CD14-positive monocyte (primary cell): ENCODE measurements at regions not wholly inside any gene's neighbourhood (a gene's known extent, or its start where the extent isn't known, plus 50 kb on each side); places are given as distances from the start of the nearest gene placed in this dataset.

Experiments used
- DNase-seq, 3 donors: peaks; one replicate each; pipeline ENCODE4 v3.0.0-alpha.2; 2011 to 2022
- H2AFZ ChIP-seq: 2 replicates; pipeline ENCODE4 v1.6.0; 2012; ENCODE audit warnings: mild to moderate bottlenecking, low read depth, low read length, inconsistent platforms; ENCODE audit not compliant: insufficient read depth, poor library complexity, severe bottlenecking
- H3K27ac ChIP-seq, 2 donors: 1 replicate in 1 of 2; 2 replicates in 1 of 2; pipeline ENCODE4 v1.5.1; 2012 to 2013; ENCODE audit warnings: low read length in 2 of 2, control low read depth in 1 of 2, inconsistent platforms in 1 of 2, low read depth in 1 of 2, mild to moderate bottlenecking in 1 of 2
- H3K27me3 ChIP-seq, 2 donors: one replicate each; pipeline versions ENCODE4 v1.6.0 to v1.6.1; 2011 to 2013; ENCODE audit warnings: low read length in 2 of 2; ENCODE audit not compliant: control insufficient read depth in 2 of 2, insufficient read depth in 2 of 2
- H3K36me3 ChIP-seq, 2 donors: replicated peaks in 1 of 2; 1 replicate in 1 of 2; 2 replicates in 1 of 2; pipeline versions ENCODE4 v1.5.1 to v1.6.1; 2012 to 2013; ENCODE audit warnings: low read length in 2 of 2, control low read depth in 1 of 2, inconsistent platforms in 1 of 2, mild to moderate bottlenecking in 1 of 2; ENCODE audit not compliant: insufficient read depth in 2 of 2, control insufficient read depth in 1 of 2
- H3K4me1 ChIP-seq, 2 donors: 1 replicate in 1 of 2; 2 replicates in 1 of 2; pipeline versions ENCODE4 v1.5.1 to v1.6.1; 2012 to 2013; ENCODE audit warnings: low read length in 2 of 2, control low read depth in 1 of 2, inconsistent platforms in 1 of 2, mild to moderate bottlenecking in 1 of 2, moderate library complexity in 1 of 2; ENCODE audit not compliant: insufficient read depth in 2 of 2, control insufficient read depth in 1 of 2
- H3K4me2 ChIP-seq: replicated peaks from 2 replicates; pipeline ENCODE3; 2012; ENCODE audit warnings: low read length, moderate library complexity, mild to moderate bottlenecking; ENCODE audit not compliant: poor library complexity, severe bottlenecking; ENCODE audit errors: extremely low read depth
- H3K4me3 ChIP-seq, 3 experiments: fragments of 200-600 bp in 1 of 3; sonication (generic) in 1 of 3; replicated peaks in 1 of 3; 1 replicate in 2 of 3; 2 replicates in 1 of 3; pipeline ENCODE4 v1.5.1; 2011 to 2013; ENCODE audit warnings: low read length in 3 of 3, mild to moderate bottlenecking in 3 of 3, control low read depth in 2 of 3, low read depth in 2 of 3, inconsistent platforms in 1 of 3, moderate library complexity in 1 of 3
- H3K79me2 ChIP-seq: 2 replicates; pipeline ENCODE4 v1.6.0; 2012; ENCODE audit warnings: mild to moderate bottlenecking, control low read depth, inconsistent platforms, low read length, moderate library complexity; ENCODE audit not compliant: insufficient read depth
- H3K9ac ChIP-seq: 2 replicates; pipeline ENCODE4 v1.6.0; 2017; ENCODE audit warnings: low read length, mild to moderate bottlenecking; ENCODE audit not compliant: insufficient read depth, poor library complexity, severe bottlenecking
- H3K9me3 ChIP-seq, 2 donors: replicated peaks in 1 of 2; 1 replicate in 1 of 2; 2 replicates in 1 of 2; pipeline versions ENCODE4 v1.5.1 to v1.6.1; 2012 to 2013; ENCODE audit warnings: low read length in 2 of 2, control low read depth in 1 of 2; ENCODE audit not compliant: control insufficient read depth in 1 of 2, insufficient read depth in 1 of 2
- H4K20me1 ChIP-seq: 2 replicates; pipeline ENCODE4 v1.6.0; 2012; ENCODE audit warnings: mild to moderate bottlenecking, low read length, control low read depth, moderate library complexity; ENCODE audit not compliant: insufficient read depth
- H3K27ac Mint-ChIP-seq, 7 donors: one replicate each; pipeline ENCODE4 v1.8.0; 2020; ENCODE audit warnings: mild to moderate bottlenecking in 7 of 7, mixed read lengths in 7 of 7, moderate library complexity in 6 of 7, inconsistent platforms in 2 of 7
- H3K27me3 Mint-ChIP-seq, 3 donors: one replicate each; pipeline ENCODE4 v1.8.0; 2021 to 2022; ENCODE audit warnings: low read depth in 3 of 3, mild to moderate bottlenecking in 3 of 3, mixed read lengths in 3 of 3, moderate library complexity in 3 of 3, inconsistent platforms in 1 of 3
- H3K36me3 Mint-ChIP-seq, 2 donors: one replicate each; pipeline ENCODE4 v1.8.0; 2020; ENCODE audit warnings: mixed read lengths in 2 of 2, inconsistent platforms in 1 of 2, mild to moderate bottlenecking in 1 of 2
- H3K4me1 Mint-ChIP-seq: one replicate; pipeline ENCODE4 v1.8.0; 2020; ENCODE audit warnings: mild to moderate bottlenecking, mixed read lengths
- H3K4me3 Mint-ChIP-seq, 2 donors: one replicate each; pipeline ENCODE4 v1.8.0; 2020; ENCODE audit warnings: mild to moderate bottlenecking in 2 of 2, mixed read lengths in 2 of 2, moderate library complexity in 1 of 2
- H3K9me3 Mint-ChIP-seq, 7 donors: one replicate each; pipeline ENCODE4 v1.8.0; 2020 to 2022; ENCODE audit warnings: mixed read lengths in 7 of 7, mild to moderate bottlenecking in 6 of 7, moderate library complexity in 6 of 7, inconsistent platforms in 2 of 7
- CTCF ChIP-seq: fragments of 200-600 bp; IDR thresholded peaks from one replicate; pipeline ENCODE4 v1.8.0; 2022; ENCODE audit warnings: antibody characterized with exemption, mild to moderate bottlenecking
- WGBS: methylation state at CpG from one replicate; pipeline ENCODE4 v1.1.5; 2013; ENCODE audit warnings: missing lambda C conversion rate; ENCODE audit not compliant: insufficient coverage; 5-methylcytosine and 5-hydroxymethylcytosine counted together
- intact Hi-C, 2 donors: fragments of 100-400 bp; cut with micrococcal nuclease; formaldehyde crosslinking; loops; one replicate each; pipeline versions ENCODE4 v1.15.0 to v1.15.1; 2023

GRCh38 chr22:49072996-49073645 lies 754.6 kb downstream of the BRD1 start:
- Histone ChIP-seq H3K4me3 (no peak overlapping the region), H3K27me3 (peaks cover 0 to 2% of the 10 kb centered on the region in 2 donors), H3K4me2 (no peak overlapping the region), H3K27ac (no peak overlapping the region), H3K36me3 (no peaks in the 10 kb centered on the region), H4K20me1 (no peaks in the 10 kb centered on the region), H2AFZ (no peak overlapping the region), H3K79me2 (no peaks in the 10 kb centered on the region), H3K4me1 (no peaks in the 10 kb centered on the region), H3K9me3 (peaks cover 0 to 6% of the 10 kb centered on the region in 2 donors), H3K9ac (no peak overlapping the region)
- no peak overlapping the region for H3K4me3 Mint-ChIP-seq
- DNase-seq, result no peak
- peaks cover 0 to 6% (median 3%) of the 10 kb centered on the region in 3 donors for H3K27me3 Mint-ChIP-seq
- WGBS, result 91% methylated on average over 6 of the region's 8 CpGs
- intact Hi-C loops, result no loop called here
- H3K27ac Mint-ChIP-seq, result no peak overlapping the region
- H3K36me3 Mint-ChIP-seq, result no peaks in the 10 kb centered on the region
- H3K9me3 Mint-ChIP-seq, result peaks cover 0 to 13% (median 0%) of the 10 kb centered on the region in 7 donors
- no peak for TF ChIP-seq CTCF
- H3K4me1 Mint-ChIP-seq, result no peaks in the 10 kb centered on the region

GRCh38 chr22:49070501-49070900 lies 757.2 kb downstream of the BRD1 start:
- H2AFZ ChIP-seq, result no peak overlapping the region
- no peak overlapping the region for H3K9ac ChIP-seq
- no peaks in the 10 kb centered on the region for H3K4me1 ChIP-seq
- H3K4me1 Mint-ChIP-seq, result no peaks in the 10 kb centered on the region
- no peaks in the 10 kb centered on the region for H3K36me3 ChIP-seq
- no peak overlapping the region for H3K27ac ChIP-seq
- H3K79me2 ChIP-seq, result no peaks in the 10 kb centered on the region
- no peak overlapping the region for H3K4me3 Mint-ChIP-seq
- peaks cover 0 to 6% of the 10 kb centered on the region in 2 donors for H3K9me3 ChIP-seq
- no peak for TF ChIP-seq CTCF
- no peak for DNase-seq
- peaks cover 0 to 3% (median 3%) of the 10 kb centered on the region in 3 donors for H3K27me3 Mint-ChIP-seq
- H3K4me2 ChIP-seq, result no peak overlapping the region
- 56% methylated on average over 4 of the region's 7 CpGs for WGBS
- H3K27ac Mint-ChIP-seq, result no peak overlapping the region
- no peak overlapping the region for H3K4me3 ChIP-seq
- peaks cover 0 to 2% of the 10 kb centered on the region in 2 donors for H3K27me3 ChIP-seq
- H4K20me1 ChIP-seq, result no peaks in the 10 kb centered on the region
- H3K36me3 Mint-ChIP-seq, result no peaks in the 10 kb centered on the region
- peaks cover 0 to 13% (median 0%) of the 10 kb centered on the region in 7 donors for H3K9me3 Mint-ChIP-seq
- intact Hi-C loops, result no loop called here
